T-helper 1 cell (primary cell): ENCODE measurements at regions not wholly inside any gene's neighbourhood (a gene's known extent, or its start where the extent isn't known, plus 50 kb on each side); places are given as distances from the start of the nearest gene placed in this dataset.

Experiments used
- DNase-seq, 5 donors: peaks; one replicate each; pipeline ENCODE4 v3.0.0-alpha.2; 2012 to 2020

DNA sequence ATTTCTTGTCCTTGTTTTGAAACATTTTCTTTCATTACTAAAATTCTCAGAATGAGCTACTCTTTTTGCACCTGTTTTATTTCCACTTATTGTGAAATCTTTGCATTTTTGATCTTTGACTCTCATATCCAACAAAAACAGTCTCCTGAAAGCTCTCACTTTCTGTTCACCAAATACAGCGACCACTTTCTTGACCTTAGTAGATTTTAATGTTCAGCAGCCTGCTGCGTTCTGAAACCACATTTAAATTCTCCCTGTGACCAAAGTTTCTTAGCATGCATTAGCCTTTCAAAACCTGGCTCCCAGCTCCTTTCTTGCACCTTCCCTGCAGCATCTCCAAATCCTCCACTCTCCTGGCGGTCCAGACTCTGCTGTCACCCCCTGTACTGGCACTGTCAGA, 404.4 kb upstream of the PDE3A start:
- DNase-seq: no peak

- DNase-seq: no peak
Observed at GRCh38 chr12:19964549-19964948, 403.8 kb upstream of the PDE3A start.

DNA sequence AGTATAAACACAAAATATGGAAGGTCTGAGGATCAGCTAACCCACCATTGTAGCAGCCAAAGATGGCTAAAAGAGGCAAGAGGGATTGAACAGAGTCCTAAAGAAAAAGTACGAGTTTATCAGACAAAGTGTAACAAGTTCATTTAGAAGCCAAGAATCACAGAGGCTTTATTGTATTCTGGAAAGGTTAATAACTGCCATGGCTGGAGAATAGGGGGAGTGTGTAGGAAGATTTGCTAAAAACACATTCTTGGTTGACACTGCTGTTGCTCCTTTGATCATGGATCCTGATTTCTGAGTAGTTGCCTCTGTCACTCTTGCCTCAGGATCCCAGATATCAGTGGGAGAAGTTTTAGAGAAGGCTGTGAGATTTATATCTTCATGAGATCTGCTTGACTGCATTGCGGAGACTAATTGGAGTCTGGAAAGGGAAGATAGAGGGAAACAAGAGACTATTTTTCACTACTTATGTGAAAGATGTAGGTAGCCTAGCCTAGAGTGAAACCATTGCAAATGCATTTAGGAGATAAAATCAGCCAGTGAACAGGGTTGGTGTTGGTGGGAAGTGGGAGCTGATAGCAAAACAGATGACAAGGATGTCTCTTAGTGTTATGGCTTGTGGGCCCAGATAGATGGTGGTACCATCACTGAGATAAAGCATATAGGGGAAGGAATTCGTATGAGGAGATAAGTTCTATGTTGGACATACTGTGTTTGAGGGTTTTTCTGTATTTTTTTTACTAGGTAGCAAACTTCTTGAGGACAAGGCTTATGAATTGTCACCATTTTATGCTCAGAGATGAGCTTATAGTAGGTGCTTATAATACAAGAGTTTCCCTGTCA, 402.9 kb upstream of the PDE3A start:
- DNase-seq: no peak

DNA sequence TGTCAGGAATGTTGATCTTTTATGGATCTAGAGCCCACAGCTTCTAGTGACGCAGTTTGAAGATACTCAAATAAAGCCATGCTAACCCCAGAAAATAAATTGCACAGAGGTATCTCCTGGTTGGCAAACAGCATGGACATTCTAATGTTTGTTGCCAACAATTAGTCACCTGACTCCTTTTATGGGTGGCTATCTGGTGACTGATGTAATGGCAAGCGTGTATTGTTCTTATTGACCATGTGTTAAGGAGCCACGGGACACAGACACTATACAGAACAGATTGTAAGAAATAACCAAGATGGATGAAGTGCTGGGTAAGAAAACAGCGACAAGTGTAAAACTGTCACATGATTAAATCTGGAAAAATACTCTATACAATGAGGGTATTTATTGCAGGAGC, 401.3 kb upstream of the PDE3A start:
- no peak for DNase-seq

DNA sequence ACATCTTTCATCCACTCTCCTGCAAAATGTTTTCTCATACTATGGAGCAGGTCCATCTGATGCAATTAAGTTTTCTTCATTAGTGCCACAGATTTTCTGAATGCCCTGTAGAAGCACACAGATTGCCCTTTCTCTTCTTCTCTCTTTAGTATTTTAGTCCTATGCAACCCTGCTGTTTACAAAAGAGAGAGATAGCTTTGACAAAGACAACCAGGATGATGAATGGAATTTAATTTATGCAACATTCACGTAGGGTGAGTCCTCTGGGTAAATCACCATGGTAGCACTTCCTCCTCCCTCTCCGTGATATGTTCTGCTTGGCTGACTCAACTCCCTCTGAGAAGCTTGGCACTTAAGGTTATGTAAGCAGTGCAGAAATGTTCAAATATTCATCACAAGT, 400.9 kb upstream of the PDE3A start:
- no peak for DNase-seq

DNA sequence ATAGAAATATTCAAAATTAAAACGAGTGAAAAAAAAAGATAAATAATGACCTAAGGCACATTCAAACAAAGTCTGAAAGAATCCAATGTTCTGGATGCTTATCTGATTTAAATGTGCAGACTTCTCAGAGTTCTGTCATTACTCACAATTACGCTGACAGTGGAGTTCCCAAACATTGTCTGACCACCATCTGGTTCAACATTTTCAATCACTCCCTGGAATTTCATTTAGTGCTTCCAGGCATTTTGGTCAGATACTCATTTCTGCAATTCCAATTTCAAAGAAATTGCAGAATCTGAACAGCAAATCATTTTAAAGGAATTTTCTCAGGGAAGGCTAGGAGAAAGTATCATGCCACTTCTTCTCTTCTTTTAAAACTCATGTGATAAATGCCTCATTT, 398.2 kb upstream of the PDE3A start:
- DNase-seq: no peak

- no peak for DNase-seq
Observed at GRCh38 chr12:19970821-19971220, 397.5 kb upstream of the PDE3A start.

GRCh38 chr12:19971361-19972280, 396.7 kb upstream of the PDE3A start:
- DNase-seq: no peak

DNA sequence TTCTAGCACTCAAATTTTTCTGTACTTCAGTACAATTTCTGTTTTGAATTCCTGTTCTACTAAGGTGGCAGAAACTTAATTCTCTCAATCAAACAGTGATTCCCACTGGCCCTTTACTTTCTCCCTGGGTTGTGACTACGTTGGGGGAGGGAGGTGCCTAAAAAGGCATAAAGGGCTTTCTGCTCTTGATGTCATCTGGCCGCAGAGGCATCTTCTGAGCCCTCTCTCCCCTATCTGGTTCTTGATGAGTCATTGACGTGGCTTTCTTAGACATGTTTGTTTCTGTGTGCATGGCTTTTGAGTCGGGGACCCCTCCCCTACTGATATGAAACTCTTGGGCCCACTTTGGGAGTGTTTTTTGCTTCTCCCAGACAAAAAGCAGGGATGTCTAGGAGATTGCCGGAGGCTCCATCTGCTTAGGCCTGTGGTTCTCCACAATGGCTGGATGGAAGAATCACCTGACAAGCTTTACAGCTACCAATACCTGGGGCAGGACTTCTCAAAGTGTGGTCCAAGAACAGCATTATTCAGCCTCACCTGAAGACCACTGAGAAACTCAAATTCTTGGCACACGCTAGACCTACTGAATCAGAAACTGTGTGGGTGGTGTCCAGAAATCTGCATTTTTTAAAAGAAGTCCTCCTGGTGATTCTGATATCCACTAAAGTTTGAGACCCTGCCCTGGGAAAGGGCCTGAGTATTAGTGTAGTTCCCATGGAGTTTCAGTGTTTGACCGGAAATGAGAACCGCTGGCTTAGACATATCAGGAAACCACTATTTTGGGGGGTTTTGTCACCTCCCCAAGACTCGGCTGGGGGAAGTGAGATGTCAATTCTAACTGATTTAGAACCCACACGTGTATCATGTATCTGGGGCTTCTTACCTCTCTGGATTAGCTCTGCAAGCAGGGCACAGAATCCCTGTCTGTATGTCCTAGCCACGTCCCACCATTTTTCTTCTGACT, 395.7 kb upstream of the PDE3A start:
- no peak for DNase-seq

GRCh38 chr12:19978193-19978592, 390.1 kb upstream of the PDE3A start:
- DNase-seq: no peak

GRCh38 chr12:19979584-19979983, 388.8 kb upstream of the PDE3A start:
- no peak for DNase-seq

DNA sequence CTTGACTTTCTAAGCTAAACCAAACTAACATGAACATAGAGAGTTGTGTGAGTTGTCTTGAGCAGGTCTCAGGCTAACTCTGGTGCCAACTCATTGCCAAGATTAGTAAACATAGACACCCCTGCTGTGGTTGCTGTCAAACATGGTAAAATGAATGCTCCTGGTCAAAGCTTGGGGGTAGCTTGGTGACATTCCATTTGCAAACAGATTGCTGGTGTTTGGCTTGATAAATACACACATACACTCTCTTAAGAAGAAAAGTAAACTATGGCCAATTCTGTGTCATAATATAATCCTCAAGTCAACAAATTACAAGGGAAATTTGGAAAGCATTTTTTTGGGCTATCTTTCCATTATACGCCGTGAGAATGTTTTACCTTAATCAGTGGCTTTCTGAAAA, 386.4 kb upstream of the PDE3A start:
- DNase-seq: no peak

DNA sequence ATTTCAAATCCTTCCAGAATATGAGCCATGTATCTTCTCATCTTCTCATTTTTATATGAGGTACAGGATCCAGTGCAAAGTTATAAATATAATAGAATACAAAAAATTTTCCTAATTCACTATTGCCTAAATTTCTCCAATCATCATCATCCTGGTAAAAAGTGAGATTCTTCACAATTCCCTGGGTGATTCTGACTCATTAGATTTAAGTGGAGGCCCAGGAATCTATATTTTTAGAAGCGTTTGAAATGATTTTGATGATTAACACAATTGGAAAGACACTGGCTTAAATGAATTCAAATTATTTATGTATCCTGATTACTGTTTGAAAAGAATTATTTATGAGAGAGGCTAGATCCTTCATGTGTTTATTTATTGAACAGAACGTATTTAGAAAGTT, 380.3 kb upstream of the PDE3A start:
- DNase-seq: no peak

DNA sequence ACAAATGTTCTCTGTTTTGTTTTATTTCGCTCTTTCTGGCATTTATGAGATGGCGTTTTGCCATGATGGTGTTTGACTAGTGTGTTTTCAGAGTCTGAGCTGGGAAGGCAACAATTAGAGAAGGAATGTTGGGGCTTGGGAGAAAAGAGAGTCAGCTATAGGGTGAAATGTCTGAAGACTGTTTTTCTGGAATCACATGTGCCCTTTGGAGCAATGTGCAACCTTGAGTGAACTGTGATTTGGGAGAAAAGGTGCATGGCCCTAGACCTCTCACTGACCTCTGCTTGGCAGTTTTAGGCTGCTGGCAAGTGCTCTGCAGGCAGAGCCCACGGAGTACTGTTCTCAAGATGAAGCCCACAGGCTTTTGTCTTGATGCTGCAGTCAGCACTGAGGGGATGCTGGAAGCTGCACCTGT, 379.9 kb upstream of the PDE3A start:
- DNase-seq: no peak

DNA sequence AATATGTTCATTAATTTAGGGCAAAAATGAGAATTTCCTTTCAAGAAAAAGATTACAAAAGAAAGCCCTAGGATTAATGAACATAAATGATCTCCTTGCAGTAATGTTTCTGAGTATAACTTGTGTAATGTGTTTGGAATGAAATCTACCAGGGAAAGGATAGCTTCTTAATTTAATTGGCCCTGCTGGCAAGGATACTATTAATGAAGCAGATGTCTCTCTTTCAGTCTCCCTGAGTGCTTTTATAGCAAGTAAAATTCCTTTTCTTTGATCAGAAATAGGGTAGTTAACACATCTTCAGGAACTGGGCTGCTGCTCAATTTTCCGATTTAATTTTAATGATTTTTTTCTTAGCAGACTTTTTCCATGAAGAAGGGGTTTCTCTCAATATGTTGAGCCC, 379.4 kb upstream of the PDE3A start:
- DNase-seq: no peak

DNA sequence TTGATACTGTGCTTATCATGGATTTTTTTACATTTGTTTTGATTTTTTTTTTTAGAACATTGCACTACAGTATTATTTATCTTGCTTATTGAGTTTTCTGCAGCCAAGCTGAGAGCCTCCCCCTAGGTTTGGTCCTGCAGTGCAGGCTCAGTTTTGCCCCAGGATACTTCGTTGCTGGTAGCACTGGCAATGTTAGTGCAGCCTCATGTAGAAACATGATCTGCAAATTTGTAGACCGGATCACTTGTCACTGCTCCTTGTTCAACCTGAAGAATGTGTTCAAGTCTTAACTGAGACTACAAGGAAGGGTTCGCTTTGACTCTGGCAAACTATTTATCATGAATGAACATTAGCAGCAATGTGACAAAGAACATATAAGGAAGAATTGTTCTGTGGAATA, 377.2 kb upstream of the PDE3A start:
- DNase-seq: no peak

GRCh38 chr12:19992311-19992710, 376.0 kb upstream of the PDE3A start:
- DNase-seq: no peak

DNA sequence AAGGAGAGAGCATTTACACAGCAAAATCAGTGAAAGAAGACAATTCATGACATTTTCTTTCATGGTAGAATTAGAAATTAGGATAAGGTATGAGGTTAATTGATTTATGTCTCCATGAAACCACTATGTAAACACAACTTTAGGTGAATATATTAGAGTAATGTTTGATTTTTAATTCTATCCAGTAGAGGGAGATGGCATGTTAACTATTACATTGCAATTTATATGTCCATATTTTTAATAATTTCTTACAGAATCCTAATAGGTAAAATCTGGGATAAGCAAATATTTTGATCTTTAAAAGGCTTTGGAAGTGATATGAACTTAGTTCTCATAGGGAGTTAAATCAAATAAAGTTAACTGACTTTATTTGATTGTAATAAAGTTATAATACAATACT, 373.4 kb upstream of the PDE3A start:
- no peak for DNase-seq

DNA sequence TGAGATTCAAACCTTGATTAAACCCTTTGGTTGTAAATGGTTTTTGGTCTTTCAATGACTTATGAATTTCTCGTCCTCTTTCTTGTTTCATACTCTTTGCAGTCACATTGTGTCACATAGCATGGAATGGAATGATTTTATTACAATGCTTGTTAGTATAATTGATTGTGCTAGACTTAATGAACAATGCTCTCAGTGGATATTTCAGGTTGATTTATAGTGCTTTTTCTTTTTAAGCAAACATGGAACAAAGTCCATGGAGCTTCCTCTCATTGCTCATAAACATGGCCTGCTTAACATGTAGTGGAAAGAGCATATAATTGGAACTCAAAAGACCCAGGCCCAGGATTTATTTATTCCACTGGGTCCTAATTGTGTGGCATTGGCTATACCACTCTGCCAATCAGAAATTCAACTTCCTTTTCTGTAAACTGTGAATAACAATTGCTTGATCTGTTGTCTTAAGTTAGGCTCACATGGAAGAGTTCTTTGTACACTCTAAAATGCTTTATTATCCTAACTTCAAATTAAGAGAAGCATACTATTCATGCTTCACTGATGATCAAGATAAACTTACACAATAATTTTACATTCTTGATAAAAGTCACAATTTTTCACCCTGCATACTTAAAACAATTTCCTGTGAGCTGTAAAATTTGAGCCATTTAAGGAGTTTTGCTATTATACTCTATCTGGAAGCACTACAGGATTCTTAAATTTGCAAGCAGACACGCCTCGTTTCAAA, 370.5 kb upstream of the PDE3A start:
- DNase-seq: no peak

GRCh38 chr12:19998411-19998810, 369.9 kb upstream of the PDE3A start:
- DNase-seq: no peak

DNA sequence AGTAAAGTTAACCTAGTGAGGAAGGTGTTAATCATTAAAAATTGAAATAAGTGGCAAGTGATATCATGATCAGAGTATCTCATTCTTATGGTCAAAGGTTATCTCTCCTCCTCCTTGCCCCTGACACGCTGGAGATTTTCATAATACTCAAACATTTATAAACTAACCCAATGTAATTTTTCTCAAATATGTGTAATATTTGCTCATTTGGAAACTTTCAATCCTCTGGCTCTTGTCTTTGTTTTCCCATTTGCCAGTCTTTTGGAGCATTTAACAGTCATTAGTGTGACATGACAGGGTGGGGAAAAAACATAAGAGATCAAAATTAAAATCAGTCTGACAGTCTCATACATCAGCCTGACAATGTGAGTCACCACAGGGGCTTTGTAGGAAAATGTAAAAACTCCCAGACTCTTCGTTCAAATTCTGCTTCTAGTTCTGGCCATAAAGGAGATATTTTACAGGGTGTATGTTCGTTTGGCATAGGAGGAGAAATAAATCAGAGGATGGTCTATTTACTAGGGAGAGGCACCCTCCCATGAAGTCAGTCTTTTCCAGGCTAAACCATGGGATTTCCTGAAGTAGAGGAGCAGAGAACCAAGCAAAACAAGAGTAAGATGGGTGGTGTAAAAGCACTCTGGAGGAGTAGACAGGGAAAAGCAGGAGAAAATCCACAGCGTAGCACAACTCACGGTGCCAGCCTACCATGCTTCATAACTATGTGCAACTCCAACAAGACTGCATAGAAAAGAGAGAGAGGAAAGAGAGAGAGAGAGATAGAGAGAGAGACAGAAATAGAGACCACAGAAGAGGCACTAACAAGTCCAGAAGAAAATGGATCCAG, 369.2 kb upstream of the PDE3A start:
- DNase-seq: no peak
